Tibial nerve (tissue), 4 donors: ENCODE measurements at regions not wholly inside any gene's neighbourhood (a gene's known extent, or its start where the extent isn't known, plus 50 kb on each side); places are given as distances from the start of the nearest gene placed in this dataset.

ENCODE experiments used
- CTCF ChIP-seq, 5 experiments: fragments of 200-600 bp in 3 of 5; fragments of 450-650 bp in 2 of 5; sonication (generic) in 3 of 5; IDR thresholded peaks; one replicate each; pipeline ENCODE4 v1.5.1; 2016 to 2019; ENCODE audit warnings: antibody characterized with exemption in 5 of 5, mild to moderate bottlenecking in 3 of 5, moderate library complexity in 2 of 5
- EP300 ChIP-seq, 2 donors: sonication (generic); formaldehyde crosslinking; IDR thresholded peaks; one replicate each; pipeline ENCODE4 v1.6.1; 2017; ENCODE audit warnings: antibody characterized with exemption in 2 of 2, mild to moderate bottlenecking in 1 of 2
- POLR2A ChIP-seq, 2 donors: fragments of 450-650 bp; IDR thresholded peaks; one replicate each; pipeline ENCODE4 v1.6.1; 2017; ENCODE audit warnings: antibody characterized with exemption in 2 of 2, mild to moderate bottlenecking in 2 of 2, moderate library complexity in 2 of 2

GRCh38 chr18:78517973-78518372, 461.6 kb upstream of the SALL3 start:
- TF ChIP-seq CTCF (IDR thresholded peaks at IDR 0.05), result no peak
- TF ChIP-seq POLR2A (IDR thresholded peaks at IDR 0.05), result no peak
- TF ChIP-seq EP300 (IDR thresholded peaks at IDR 0.05), result no peak
